SKM-1 treated with dmso at 0.1 percent for 144 hours (cell line): ENCODE measurements at regions not wholly inside any gene's neighbourhood (a gene's known extent, or its start where the extent isn't known, plus 50 kb on each side); places are given as distances from the start of the nearest gene placed in this dataset.
A peak's percentile ranks its signal among the peaks of the same experiment; 100 is the strongest.
"Not testable (repeated sequence)": the region's sequence is repeated elsewhere in the genome, so short reads cannot be mapped to it uniquely, and the experiment has no call there.

Experiments
- DNase-seq: peaks from one replicate; lab custom pipeline; 2025; ENCODE audit not compliant: unreplicated experiment; lab: John Stamatoyannopoulos, UW

DNA sequence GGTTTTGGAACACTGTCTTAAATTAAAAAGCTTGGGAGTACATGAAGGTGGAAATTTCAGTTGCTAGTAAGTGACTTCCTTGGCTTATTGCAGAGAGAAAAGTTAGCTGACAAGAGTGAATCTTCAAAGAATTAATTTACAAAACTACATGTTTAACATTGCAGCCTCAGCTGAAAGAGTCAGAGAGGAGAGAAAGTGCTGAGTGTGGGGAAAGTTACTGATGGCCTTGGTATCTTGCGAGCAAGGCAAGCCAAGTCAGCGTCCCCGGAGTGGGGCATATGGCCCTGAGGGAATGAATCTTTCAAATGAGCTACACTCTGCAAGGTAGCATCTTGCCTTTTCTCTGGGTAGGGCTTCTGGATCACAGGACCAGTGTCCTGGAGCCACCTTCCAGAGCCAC is 131.3 kb downstream of the LPIN1 start:
- DNase-seq = no peak

DNA sequence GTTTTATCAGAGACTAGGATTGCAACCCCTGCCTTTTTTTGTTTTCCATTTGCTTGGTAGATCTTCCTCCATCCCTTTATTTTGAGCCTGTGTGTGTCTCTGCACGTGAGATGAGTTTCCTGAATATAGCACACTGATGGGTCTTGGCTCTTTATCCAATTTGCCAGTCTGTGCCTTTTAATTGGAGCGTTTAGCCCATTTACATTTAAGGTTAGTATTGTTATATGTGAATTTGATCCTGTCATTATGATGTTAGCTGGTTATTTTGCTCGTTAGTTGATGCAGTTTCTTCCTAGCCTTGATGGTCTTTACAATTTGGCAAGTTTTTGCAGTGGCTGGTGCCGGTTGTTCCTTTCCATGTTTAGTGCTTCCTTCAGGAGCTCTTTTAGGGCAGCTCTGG is 138.8 kb downstream of the LPIN1 start:
- DNase-seq = not testable (repeated sequence)

DNA sequence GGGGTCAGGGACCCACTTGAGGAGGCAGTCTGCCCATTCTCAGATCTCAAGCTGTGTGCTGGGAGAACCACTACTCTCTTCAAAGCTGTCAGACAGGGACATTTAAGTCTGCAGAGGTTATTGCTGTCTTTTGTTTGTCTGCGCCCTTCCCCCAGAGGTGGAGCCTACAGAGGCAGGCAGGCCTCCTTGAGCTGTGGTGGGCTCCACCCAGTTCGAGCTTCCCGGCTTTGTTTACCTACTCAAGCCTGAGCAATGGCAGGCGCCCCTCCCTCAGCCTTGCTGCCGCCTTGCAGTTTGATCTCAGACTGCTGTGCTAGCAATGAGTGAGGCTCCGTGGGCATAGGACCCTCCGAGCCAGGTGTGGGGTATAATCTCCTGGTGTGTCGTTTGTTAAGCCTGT is 140.5 kb downstream of the LPIN1 start:
- DNase-seq = not testable (repeated sequence)

GRCh38 chr2:11889101-11889850 is 142.8 kb downstream of the LPIN1 start:
- no peak for DNase-seq

DNA sequence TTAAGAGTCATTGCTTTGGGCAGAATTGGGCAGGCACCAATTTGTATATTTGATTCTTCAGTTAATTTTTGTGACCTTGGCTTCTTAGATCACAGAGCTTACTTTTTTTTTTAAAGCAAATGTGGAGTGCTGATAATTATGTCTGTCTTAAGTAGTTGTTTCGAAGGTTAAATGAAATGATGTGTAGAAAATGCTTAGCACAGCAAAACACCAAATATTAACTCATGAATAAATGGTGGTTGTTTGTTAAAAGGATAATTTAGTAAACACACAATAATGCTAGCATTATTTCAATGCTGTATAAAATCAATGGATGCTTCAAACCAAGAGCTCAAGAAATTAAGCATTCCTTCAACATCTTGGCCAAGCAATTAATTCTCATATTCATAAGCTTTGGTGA is 143.4 kb downstream of the LPIN1 start:
- DNase-seq = no peak

- DNase-seq = no peak
These were observed 144.6 kb downstream of the LPIN1 start for GRCh38 chr2:11891028-11891427.

GRCh38 chr2:11891671-11892440 is 145.4 kb downstream of the LPIN1 start:
- no peak for DNase-seq

DNA sequence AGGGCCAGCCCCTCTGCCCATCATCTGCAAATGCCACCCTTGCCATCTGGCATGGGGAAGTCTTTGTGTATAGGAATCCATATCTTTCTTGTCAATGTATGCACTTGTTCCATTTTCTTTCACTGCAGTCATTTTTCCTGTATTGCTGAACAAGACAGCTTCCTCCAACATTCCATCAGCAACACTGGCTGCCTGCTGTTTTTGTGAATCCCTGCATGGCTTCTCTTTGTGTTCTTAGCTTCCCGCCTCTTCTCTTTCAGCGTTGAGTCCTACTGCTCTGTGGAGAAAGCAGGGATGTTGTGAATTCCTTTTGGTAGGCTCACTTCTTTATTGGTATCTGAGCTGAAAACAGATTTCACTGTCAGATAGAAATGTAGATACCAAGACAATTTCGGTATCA is 150.0 kb downstream of the LPIN1 start:
- DNase-seq = no peak

DNA sequence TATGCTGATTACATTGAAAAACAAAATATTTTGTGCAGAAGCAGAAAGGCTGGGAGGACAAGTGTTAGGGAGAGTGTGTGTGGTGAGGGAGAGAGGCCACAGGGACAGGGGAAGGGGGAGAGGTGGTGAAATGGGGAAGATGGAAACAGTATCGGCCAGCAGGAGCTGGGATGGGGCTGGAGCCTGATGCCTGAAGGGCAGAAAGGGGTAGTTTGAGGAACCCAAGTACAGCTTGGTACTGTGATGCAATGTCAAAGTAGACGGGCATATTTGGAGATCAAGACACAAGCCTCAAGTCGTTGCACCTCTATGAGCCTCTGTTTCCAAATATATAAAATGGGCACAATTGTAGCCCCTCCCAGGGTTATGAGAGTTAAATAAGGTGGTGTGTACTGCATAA is 152.1 kb downstream of the LPIN1 start:
- DNase-seq = peak; percentile 69

DNA sequence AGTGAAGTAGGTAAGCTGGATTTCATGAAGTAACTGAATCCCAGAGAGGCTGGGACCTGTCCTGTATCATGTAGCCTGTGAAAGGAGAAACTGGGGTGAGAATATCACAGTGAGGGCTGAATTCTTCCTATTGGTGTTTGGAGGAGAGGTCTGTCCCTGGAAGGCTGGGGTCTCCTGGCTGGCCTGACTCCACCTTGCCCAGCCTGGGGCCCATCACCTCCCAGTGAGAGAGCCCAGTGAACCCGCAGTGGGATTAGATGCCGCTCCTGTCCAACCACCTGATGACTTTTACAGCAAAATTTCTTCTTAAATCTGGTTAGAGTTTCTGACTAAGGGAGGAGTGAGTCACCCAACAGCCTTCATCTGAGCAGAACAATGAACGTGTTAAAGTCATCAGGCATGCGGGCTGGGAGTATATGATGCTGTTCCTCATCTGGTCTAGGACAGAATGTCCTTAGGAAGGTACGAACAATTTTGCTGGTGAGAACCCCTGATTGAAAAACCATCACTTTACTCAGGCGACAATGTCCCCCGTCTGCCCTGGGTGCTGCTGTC is 152.9 kb downstream of the LPIN1 start:
- DNase-seq = no peak

- DNase-seq = peak; percentile 5
These were observed 154.5 kb downstream of the LPIN1 start for GRCh38 chr2:11900891-11901290.

- no peak for DNase-seq
These were observed 155.1 kb downstream of the LPIN1 start for GRCh38 chr2:11901351-11902069.

GRCh38 chr2:11903085-11903606 is 156.7 kb downstream of the LPIN1 start:
- DNase-seq = peak; percentile 60

GRCh38 chr2:11904029-11904428 is 157.6 kb downstream of the LPIN1 start:
- peak; percentile 78 for DNase-seq

DNA sequence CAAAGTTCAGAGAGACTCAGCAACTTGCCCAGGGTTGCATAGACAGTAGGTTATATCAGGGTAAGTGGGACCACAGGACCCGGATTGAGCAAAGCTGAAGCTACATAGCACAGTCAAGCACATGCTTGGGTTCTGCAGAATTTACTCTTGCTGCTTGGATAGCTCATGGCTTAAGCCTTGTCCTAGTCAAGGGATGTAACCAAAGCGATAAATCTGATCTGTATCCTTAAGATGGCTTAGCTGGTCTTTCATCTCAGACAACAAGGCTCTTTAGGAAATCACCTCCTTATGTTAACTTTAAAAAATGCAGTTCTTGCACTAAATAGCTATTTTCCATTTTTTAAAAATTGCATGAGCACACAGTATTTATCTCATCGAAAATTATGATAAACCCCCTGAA is 158.5 kb downstream of the LPIN1 start:
- no peak for DNase-seq

DNA sequence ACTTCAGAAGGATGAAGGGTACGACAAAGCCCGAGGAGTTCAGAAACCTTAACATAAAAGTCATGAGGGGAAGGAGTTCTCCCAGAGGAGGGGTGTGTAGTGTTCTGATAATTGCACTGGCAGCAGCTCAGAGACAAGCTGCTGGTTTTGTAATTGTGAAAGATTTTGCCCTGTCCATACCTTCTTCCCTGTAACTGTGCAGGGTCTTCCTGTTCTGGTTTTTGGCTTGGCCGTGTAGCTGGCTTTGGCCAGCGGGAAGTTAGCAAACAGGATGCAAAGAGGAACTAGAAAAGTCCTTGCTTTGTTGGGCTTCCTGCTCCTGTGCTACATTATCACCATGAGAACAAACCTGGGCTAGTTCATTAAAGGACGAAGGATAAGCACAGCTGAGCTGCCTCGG is 160.8 kb downstream of the LPIN1 start:
- peak; percentile 97 for DNase-seq

DNA sequence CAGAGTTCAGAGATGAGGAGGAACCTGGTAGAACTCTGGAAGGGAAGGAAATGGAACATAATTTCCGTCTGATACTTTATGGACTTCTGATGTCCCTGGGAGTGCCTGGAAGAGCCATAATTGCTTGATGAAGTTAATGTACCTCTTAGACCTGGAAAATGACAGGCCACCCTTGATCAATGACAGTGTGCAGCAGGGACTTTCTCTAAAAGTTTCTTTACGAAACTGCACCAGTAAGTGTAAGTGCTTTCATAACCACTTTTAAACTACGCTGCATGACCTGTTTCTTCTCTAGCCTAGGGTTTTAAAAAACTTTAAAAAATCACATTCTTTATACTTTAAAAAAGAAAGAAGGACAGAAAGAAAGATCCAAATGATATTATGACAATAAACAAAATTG is 164.5 kb downstream of the LPIN1 start:
- no peak for DNase-seq

GRCh38 chr2:11912980-11913379 is 166.5 kb downstream of the LPIN1 start:
- no peak for DNase-seq

- peak; percentile 48 for DNase-seq
These were observed 168.0 kb downstream of the LPIN1 start for GRCh38 chr2:11914455-11914854.

DNA sequence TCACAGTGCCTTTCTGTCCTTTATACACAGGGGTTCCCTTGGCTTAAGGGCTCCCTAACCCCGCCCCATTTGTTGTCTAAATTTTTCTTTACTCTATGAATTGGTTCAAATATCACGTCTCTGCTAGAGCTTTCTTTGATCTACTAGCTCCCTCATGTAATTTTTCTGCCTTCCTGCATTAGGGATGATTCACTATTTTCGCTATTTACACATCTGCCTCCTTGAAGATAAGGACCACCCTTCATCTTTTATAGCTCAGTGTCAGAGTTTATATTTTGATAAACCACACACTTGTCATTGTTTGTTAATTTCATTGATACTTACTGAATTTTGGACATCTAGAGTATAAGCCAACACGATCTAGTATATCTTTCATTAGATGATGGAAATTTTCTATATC is 169.2 kb downstream of the LPIN1 start:
- no peak for DNase-seq

DNA sequence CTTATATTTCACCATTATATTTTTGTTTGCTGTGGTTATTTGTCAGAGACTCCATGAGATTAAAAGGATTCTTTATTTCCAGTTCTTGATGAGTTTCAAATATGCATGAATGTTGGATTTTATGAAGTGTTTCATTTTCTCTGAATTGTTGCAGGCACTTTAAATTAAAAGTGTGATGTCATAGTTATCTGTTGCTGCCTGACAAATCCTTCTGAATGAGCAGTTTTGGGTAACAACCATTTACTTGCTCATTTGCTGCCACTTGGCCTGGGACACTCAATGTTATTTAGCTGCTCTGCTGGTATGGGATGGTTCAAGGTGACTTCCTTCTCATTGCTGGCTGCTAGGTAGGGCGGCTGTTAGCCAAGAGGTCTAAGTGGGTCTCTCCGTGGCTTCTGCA is 173.5 kb downstream of the LPIN1 start:
- no peak for DNase-seq
